ENCODE measurements at regions not wholly inside any gene's neighbourhood (a gene's known extent, or its start where the extent isn't known, plus 50 kb on each side); places are given as distances from the start of the nearest gene placed in this dataset.

- Mint-ChIP-seq H3K9me3 (peaks cover 36% of the 10 kb centered on the region), H3K4me3 (no peak overlapping the region), H3K36me3 (ENCODE audit: insufficient read depth) (peaks cover 7% of the 10 kb centered on the region), H3K4me1 (ENCODE audit: low read depth) (no peaks in the 10 kb centered on the region), H3K27me3 (ENCODE audit: low read depth) (peaks cover 19% of the 10 kb centered on the region)
- ATAC-seq (no peak), DNase-seq (no peak)
Observed at GRCh38 chr22:22999523-22999922, 70.8 kb upstream of the GNAZ start.

GRCh38 chr22:23000657-23001347, 69.5 kb upstream of the GNAZ start:
- DNase-seq (no peak), ATAC-seq (no peak)
- Mint-ChIP-seq H3K4me1 (ENCODE audit: low read depth) (no peaks in the 10 kb centered on the region), H3K9me3 (peaks cover 24% of the 10 kb centered on the region), H3K4me3 (no peak overlapping the region), H3K36me3 (ENCODE audit: insufficient read depth) (peaks cover 5% of the 10 kb centered on the region), H3K27me3 (ENCODE audit: low read depth) (peaks cover 23% of the 10 kb centered on the region)

- ATAC-seq (no peak), DNase-seq (no peak)
- no peak overlapping the region for H3K4me3 Mint-ChIP-seq
- H3K9me3 Mint-ChIP-seq = peaks cover 22% of the 10 kb centered on the region
- H3K36me3 Mint-ChIP-seq (ENCODE audit: insufficient read depth) = peaks cover 5% of the 10 kb centered on the region
- peaks cover 24% of the 10 kb centered on the region for H3K27me3 Mint-ChIP-seq (ENCODE audit: low read depth)
- H3K4me1 Mint-ChIP-seq (ENCODE audit: low read depth) = no peaks in the 10 kb centered on the region
Observed at GRCh38 chr22:23001463-23001862, 68.9 kb upstream of the GNAZ start.

GRCh38 chr22:23002612-23003180, 67.6 kb upstream of the GNAZ start:
- Mint-ChIP-seq H3K4me3 (no peak overlapping the region), H3K4me1 (ENCODE audit: low read depth) (no peaks in the 10 kb centered on the region), H3K9me3 (peaks cover 10% of the 10 kb centered on the region), H3K27me3 (ENCODE audit: low read depth) (peaks cover 22% of the 10 kb centered on the region), H3K36me3 (ENCODE audit: insufficient read depth) (peaks cover 5% of the 10 kb centered on the region)
- ATAC-seq (no peak), DNase-seq (no peak)

GRCh38 chr22:23007823-23008222, 62.5 kb upstream of the GNAZ start:
- Mint-ChIP-seq H3K9me3 (no peaks in the 10 kb centered on the region), H3K36me3 (ENCODE audit: insufficient read depth) (no peaks in the 10 kb centered on the region), H3K4me3 (no peak overlapping the region), H3K27me3 (ENCODE audit: low read depth) (peaks cover 21% of the 10 kb centered on the region), H3K4me1 (ENCODE audit: low read depth) (peaks cover 16% of the 10 kb centered on the region)
- no peak for ATAC-seq
- DNase-seq = no peak

GRCh38 chr22:23008896-23009295, 61.4 kb upstream of the GNAZ start:
- Mint-ChIP-seq H3K27me3 (ENCODE audit: low read depth) (peaks cover 21% of the 10 kb centered on the region), H3K9me3 (no peaks in the 10 kb centered on the region), H3K4me1 (ENCODE audit: low read depth) (peaks cover 16% of the 10 kb centered on the region), H3K4me3 (no peak overlapping the region), H3K36me3 (ENCODE audit: insufficient read depth) (no peaks in the 10 kb centered on the region)
- no peak for ATAC-seq
- DNase-seq = no peak

All from activated T-cell treated with anti-CD3 and anti-CD28 coated beads, Interleukin-2, amount 50 U/mL, for 4 hours (primary cell).